Activated naive CD4-positive, alpha-beta T cell treated with anti-CD3 and anti-CD28 coated beads, Interleukin-2, amount 50 U/mL, for 16 hours (primary cell): ENCODE measurements at regions not wholly inside any gene's neighbourhood (a gene's known extent, or its start where the extent isn't known, plus 50 kb on each side); places are given as distances from the start of the nearest gene placed in this dataset.

Experiments used
- DNase-seq: peaks from one replicate; pipeline ENCODE4 v3.0.0-alpha.2; 2020

DNA sequence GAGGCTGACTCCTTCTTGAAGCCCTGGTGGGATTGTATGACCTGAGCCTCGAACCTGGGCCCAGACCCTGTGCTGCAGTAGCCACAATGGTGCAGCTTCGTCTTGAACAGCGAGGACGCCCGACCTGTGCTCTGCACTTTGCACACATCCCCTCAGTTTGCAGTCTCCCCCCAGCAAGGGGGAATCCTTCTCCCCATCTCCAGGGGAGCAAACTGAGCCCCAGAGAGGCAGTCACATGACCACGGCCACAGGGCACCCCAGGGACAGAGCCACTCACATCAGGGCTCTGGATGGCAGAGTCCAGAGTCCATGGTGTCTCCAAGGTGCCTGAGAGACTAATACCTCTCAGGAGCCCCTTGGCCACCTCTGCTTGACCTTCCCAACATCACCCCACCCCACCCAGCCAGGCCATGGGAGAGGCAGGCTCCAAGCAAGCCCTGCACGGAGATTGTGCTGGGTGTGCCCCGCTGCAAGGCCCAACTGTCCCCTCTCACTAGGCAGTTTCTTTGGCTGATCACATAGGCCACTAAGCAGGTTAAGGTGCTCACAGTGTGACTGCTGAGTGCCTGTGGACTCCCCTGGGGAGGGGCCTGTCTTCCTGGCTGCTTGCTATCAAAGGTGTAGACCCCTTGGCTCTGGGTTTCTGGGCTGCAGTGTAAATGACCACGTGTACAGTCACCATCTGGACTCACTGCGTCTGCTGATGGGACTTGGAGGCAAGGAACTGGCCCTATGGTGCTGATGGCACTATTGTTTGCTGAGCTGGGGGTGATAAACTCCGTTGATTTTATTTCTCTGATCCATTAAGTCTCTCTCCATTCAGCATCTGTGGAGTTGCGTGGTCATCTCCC, 398.1 kb downstream of the MATN1 start:
- no peak for DNase-seq

DNA sequence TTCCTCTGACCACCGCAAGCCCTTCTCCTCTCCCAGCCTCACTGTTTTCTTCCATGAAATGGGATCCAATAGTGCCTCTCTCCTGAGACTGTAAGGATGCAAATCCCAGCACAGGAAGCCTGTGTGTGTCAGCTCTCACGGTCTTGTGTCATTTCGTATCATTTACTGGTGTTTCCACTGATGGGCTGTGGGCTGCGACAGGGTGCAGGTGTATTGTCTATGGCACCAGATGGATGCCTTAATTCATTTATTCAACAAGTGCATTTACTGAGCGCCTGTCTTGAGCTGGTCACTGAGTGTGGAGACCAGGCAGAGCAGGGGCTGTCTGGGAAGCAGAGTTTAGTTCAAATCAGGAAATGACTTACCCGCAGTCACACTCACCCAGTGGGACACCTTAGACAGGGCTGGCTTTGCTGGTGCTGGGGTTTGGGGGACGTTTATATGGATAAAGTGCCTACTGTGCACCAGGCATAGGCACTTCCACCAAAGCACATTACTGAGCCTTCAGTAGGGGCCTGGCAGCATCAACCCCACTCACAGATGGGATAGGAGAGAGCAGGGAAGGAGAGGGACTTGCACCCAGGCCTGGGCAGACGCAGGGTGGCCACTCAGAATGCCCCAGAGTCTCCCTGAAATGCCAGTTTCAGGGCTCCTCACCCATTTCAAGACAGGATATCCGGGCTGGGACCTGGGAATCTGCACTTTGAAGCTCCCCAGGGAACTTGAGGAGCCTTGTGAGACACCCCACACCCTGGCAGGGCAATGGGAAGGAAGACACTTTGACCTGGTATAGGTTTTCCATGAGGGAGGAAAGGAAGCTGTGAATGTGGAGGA, 398.9 kb downstream of the MATN1 start:
- no peak for DNase-seq

DNA sequence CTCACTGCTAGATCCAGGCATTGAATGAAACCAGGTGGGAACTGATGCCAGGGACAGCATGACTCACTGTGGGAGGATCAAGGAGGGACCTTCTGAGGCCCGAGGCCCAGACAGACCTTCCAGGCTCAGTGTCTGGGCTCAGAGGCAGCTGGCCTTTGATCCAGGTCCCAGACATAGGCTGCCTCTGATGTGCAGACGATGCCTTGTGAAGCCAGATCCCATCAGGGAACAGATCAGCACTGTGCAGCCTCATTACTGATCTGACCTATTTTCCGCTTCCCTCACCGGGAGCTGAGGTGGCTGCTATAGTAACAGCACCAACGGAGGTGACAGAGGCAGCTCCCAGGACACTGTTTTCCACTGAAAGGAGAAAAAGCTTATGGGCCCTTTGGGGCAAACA, 399.5 kb downstream of the MATN1 start:
- no peak for DNase-seq

DNA sequence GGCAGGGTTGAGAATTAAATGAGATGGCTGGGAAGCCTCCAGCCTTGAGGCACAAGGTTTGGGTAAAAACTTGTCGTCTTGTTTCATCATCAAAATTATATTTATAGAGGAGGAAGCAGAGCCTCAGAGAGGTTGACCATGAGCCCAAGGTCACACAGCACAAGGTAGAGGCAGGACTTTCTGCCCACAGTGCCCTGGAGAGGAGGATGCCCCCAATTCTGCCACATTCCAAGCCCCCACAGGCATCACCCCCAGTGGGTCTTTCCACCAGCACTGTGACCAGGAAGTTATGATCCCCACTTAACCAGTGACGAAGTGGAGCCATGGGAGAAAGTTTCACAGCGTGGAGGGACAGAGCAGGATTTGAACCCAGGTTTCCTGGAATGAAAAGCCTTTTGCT, 400.0 kb downstream of the MATN1 start:
- no peak for DNase-seq

DNA sequence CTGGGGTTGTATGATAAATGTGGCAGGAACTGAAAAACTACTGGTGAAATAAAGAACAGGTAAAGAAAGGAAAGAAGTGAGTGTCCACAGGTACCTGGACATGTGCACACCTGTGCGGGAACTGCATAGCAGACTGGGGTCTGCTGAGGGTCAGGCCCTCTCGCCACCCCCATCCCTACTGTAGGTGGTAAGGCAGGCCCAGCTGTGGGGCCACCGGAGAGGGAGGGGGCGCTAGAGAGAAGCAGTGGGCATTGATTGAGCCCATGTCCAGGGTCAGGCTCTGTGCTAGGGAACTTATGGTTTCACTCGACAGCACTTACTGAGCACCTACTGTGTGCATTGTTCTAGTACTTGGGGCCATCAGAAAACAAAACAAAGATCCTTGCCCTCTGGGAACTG, 400.5 kb downstream of the MATN1 start:
- DNase-seq: no peak

DNA sequence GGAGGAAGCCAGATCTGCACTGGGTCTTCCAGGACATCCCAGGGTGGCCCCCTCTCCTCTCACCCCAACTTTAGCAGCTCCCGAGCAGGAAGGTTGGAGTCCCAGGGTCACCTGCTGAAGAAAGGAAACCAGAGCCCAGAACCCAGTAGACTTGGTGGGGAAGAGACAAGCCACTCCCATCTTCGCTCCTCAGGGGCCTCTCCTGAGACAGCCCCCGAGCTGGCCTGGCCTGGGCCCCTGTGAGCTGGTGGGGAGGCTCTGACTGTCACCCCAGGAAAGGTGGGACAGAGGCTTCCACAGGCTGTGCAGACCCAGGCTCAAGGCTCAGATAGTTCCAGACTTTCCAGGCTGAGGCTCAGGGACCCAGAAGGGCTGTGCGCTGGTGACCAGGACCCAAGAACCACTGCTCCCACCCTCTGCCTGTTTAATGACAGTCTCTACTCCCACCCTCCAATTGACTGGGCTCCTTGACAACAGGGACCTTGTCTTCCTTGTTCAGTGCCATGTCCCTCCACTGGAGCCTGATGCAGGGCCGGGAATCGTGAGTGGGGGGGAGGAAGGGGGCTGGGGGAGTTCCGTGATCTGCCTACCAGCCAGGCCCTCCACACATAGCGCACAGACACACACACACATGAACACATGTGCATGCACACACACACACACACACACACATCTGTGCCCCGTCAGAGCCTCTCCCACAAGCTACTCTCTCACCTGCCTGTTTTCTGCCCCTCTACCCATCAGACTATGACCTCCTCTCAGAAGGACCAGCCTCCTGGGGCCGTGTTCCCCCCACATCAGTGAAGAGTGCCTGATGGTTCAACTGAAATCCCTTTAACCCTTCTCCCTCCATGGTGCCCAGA, 401.2 kb downstream of the MATN1 start:
- no peak for DNase-seq

DNA sequence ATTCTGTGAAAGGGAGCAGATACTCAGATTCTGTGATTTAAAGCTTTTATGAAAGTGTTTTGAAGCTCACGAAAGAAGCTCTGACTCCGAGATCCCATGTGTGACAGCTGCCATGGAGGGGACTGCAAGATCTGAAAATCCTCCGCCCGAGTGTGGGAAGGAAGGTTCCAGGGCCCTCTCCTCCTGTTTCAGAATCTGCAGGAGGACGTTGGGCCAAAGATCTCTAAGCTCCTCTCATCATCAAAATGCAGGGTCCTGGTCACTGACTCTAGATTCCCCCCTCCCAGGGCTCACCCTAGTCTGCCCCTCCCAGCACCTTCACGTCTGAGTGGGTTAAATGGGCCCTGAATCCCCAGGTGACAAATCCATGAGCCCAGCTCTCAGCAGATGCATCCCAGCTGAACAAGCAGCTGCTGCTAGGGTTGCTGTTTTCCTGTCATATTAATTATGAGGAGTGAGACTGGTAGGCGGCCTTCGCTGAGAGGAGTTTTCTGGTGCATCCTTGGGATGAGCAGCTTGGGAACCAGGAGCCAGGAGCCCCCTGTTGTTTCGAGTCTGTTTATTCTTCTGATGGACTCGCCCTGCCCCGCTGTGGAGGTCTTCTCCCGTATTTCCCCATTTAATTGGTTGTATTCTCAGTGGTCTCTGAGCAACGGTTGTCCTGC, 402.0 kb downstream of the MATN1 start:
- no peak for DNase-seq

DNA sequence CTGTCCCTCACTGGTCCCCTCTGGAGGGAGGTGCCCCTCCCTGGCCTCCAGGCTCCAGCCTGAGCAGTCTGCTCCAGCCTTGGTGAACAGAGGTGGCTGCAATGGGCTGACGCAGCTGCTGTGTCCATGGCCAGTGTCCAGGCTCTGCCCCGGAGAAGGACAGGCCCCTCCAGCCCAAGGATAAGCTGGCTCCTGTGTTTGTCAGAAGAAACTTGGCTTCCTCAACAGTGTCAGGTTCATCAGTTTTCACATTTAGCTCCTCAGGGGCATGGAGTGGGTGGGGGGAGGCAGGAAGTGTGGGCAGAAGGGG, 402.8 kb downstream of the MATN1 start:
- no peak for DNase-seq

DNA sequence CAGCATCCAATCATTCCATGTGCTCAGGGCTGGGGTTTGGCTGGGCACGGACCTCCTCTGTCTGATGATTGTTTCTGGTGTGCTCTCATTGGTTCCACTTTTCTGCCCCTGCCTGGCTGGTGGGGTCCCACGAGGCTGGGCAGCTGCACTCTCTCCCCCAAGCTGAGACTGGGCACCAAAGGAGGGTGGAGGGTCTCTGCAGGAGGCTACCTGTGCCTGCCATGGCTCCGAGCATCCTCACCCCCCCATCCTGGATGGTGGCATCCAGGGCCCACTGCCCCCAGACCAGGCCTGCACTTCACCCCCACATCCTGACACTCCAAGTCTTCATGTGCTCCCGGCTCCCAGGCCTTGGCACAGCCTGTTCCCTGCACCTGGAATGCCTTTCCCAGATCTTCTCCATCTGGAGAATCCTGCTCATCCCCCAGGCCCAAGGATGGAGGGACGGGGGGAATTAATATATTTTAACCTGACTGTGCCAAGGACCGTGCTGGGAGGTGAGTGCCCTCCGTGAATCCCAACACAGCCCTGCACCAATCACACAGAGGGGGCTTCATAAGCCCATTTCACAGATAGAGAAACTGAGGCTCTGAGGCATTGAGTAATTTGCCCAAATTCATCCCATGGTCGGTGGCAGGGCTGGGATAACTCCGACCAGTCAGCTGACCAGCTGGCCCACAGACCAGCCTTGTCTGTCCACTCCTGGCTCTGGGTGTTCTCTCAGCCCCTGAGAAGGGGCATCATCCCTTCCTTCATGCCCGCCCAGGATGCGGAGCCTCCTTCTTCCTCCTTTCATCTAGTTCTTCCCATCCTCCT, 403.4 kb downstream of the MATN1 start:
- no peak for DNase-seq

DNA sequence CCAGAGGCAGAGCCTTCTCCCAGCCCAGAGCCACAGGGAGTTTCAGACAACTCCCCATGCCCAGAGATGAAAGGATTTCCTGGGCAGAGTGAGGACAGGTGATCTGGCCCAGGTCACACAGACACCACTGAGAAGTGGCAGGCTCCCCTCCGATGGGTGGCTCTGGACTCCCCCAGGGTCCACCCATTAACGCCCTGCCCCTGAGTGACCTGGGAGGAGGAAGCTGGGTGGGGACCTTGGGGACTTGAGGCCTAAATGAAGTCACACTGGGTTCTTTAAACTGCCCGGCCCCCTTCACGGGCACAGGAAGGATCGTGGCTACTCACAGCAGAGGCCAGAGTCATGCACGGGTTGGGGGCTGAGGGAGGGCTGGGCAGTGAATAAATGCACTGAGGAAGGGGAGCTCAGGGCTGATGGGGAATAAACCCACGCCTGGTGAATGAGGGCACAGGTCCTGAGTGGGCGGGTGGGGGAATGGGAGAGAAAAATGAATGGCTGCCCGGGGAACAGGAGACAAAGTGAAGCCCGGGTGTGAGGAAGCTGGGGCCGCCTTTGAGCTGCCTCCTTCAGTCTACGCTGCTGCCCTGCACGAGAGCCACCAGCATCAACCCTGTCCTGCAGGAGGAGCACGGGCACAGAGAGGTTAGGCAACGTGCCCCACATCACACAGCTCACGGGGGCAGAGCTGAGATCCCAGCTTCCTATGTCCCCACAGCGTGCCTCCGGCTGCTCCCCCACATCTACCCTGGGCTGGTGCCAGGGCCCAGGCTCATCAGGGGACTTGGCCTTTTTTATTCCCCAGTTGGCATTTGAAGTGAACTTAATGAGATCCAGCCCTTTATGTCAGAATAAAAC, 404.3 kb downstream of the MATN1 start:
- no peak for DNase-seq

GRCh38 chr1:30318413-30318812, 405.0 kb downstream of the MATN1 start:
- no peak for DNase-seq

DNA sequence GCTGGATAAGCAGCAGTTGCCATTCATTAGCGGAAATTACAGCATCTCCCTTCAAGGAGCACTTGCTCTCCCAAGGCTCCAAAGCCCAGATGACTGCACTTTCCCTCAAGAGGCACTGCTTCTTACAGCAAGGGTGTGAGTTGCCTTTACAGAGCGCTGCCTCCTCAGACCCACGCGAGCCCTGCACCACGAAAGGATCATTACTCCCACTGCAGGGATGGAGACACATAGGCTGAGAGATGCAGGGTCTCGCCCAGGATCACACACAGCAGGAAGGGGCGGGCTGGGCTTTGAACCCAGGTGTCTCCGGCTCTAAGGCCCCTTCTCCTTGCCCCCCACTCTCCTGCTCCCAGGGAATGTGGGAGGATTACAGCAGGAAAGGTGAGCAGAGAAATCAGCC, 405.5 kb downstream of the MATN1 start:
- no peak for DNase-seq

DNA sequence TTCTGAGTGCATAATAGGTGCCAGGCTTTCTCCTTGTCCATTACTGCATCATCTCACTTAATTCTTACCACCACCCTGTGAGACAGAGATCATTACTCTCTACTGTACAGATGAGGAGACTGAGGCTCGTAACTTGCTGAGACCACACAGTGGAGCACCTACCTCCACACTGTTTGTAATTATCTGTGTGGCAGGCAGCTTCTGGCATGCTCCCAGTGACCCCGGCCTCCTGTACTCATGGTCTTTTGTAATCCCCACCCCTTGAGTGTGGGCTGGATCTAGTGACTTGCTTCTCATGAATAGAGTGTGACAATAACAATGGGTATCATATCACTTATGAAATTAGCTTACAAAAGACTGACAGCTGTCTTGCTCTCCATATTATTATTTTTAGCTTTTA, 407.3 kb downstream of the MATN1 start:
- DNase-seq: no peak

GRCh38 chr1:30315185-30315960, 408.0 kb downstream of the MATN1 start:
- no peak for DNase-seq

DNA sequence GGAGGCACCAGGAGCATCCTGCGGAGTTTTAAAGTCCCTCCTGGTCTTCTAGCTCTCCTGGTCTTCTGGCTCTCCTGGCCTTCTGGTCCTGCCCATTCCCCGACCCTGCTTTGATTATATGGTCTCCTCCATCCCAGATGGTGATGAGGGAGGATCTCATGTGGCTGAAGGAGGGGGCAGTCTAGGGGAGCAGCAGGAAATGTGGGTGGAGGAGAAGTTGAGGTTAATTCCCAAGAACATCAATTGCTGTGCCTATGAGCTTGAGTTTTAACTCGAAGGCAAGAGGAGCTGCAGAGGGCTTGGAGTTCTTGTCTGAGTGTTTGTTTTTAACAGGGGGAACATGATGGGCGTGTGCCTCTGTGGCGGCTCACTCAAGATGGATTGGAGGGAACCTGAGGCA, 408.8 kb downstream of the MATN1 start:
- no peak for DNase-seq

DNA sequence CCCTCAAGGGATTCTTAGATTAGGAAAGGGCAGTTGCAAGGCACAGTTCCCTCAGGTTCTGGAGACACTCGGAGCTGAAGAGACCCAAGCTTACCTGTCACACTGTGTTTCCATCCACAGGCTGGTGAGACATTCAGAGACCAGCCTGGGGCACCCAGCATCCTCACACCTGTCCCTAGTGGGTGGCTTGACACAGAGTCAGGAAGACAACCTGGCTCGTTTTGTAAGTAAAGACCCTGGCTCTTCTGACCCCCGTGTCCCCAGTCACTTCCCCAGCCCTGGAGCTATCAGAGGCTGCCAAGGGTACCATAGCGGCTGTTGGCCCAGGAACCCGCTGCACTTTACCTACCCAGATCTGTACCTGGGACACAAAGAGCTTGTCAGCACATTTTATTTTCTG, 409.8 kb downstream of the MATN1 start:
- DNase-seq: no peak

DNA sequence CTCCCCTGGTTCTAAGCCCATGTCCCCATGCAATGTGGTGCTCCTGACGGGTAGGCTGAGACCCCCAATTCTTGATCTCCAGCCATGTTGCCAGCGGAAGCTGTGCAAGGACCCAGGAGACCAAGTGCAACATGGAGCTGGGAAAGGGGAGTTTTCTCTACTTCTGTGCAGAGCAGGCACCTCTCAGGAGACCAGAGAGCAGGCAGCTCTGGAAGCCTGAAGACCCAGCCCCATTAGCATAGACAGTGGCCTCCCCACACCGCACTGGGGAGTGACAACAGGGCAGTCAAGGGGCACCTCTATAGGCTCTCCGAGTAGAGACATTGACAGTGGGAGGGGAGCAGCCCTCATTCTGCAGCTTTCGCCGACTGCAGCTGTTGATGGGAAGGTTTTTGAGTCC, 410.2 kb downstream of the MATN1 start:
- no peak for DNase-seq

DNA sequence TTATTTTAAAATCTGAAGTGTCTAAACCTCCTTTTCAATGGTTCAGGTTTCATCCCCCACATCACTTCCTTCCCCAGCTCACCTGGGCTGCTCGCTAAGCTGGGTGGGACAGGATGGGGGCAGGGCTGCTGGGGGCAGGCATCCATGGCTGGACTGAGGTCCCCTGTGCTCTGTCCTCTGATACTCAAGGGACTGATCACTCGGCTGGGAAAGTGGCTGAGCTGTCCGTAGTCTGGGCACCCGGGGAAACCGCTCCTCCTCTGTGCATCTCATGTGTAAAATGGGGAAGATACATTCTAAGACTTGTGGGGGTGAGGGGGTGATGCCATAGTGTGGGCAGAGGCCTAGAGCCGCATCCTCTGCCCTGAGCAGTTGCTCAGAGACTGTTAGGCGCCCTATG, 411.2 kb downstream of the MATN1 start:
- no peak for DNase-seq

DNA sequence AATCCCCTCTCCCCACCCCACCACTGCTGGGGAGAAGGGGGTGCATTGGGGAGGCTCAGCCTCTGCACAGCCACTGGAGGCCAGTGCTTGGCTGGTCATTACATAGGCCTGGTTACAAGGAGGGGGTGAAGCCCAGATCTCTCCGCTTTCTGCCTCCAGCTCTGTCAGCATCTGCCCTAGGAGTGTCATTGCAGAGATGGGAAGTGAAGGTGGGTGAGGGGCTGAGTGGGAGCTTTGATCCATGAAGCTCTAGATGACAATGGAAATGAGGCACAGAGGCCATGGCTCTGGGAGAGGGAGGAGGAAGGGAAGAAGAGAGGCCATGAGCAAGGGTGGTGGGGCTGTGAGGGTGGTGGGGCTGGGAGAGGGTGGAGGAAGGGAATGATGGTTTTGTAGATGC, 411.6 kb downstream of the MATN1 start:
- no peak for DNase-seq
